RWPE2 (cell line): ENCODE measurements at regions not wholly inside any gene's neighbourhood (a gene's known extent, or its start where the extent isn't known, plus 50 kb on each side); places are given as distances from the start of the nearest gene placed in this dataset.

Experiments
- ATAC-seq: fragments of 200-7000 bp; cut with Tn5 transposase; 3 replicates; pipeline ENCODE4 v1.9.1; 2021; ENCODE audit warnings: low read depth
- DNase-seq: peaks from one replicate; pipeline ENCODE4 v3.0.0-alpha.2; 2020; ENCODE audit warnings: low spot score
- H3K27ac ChIP-seq: fragments of 450-650 bp; 2 replicates; pipeline ENCODE4 v1.5.1; 2017; ENCODE audit warnings: mild to moderate bottlenecking; ENCODE audit not compliant: poor library complexity, severe bottlenecking
- H3K27me3 ChIP-seq: fragments of 250-450 bp; sonication (Bioruptor Pico); 2 replicates; pipeline ENCODE4 v1.5.1; 2021; ENCODE audit warnings: mild to moderate bottlenecking, moderate library complexity; ENCODE audit not compliant: insufficient read depth, poor library complexity, severe bottlenecking
- H3K36me3 ChIP-seq: fragments of 250-450 bp; sonication (Bioruptor Pico); 2 replicates; pipeline ENCODE4 v1.5.1; 2020; ENCODE audit warnings: low read depth, mild to moderate bottlenecking, moderate library complexity
- H3K4me1 ChIP-seq: fragments of 250-450 bp; sonication (Bioruptor Pico); 2 replicates; pipeline ENCODE4 v1.5.1; 2021; ENCODE audit warnings: mild to moderate bottlenecking, moderate library complexity; ENCODE audit not compliant: insufficient read depth, poor library complexity, severe bottlenecking
- H3K4me3 ChIP-seq: fragments of 250-450 bp; sonication (Bioruptor Pico); 2 replicates; pipeline ENCODE4 v1.5.1; 2021; ENCODE audit warnings: mild to moderate bottlenecking, moderate library complexity; ENCODE audit not compliant: severe bottlenecking
- H3K9me3 ChIP-seq: fragments of 250-450 bp; sonication (Bioruptor Pico); 2 replicates; pipeline ENCODE4 v1.5.1; 2021; ENCODE audit warnings: mild to moderate bottlenecking, moderate library complexity; ENCODE audit not compliant: severe bottlenecking
- CTCF ChIP-seq: fragments of 450-650 bp; IDR thresholded peaks from one replicate; pipeline ENCODE4 v1.5.1; 2017; ENCODE audit warnings: mild to moderate bottlenecking, moderate library complexity; ENCODE audit not compliant: poor library complexity, severe bottlenecking

GRCh38 chr10:84789026-84789425, 460.6 kb downstream of the CCSER2 start:
- no peaks in the 10 kb centered on the region for H3K4me1 ChIP-seq
- DNase-seq, result no peak
- no peaks in the 10 kb centered on the region for H3K36me3 ChIP-seq
- no peak for TF ChIP-seq CTCF
- no peak overlapping the region for H3K27ac ChIP-seq
- no peak overlapping the region for H3K4me3 ChIP-seq
- no peaks in the 10 kb centered on the region for H3K27me3 ChIP-seq
- ATAC-seq, result no peak
- no peaks in the 10 kb centered on the region for H3K9me3 ChIP-seq

GRCh38 chr10:84798312-84798711, 469.9 kb downstream of the CCSER2 start:
- TF ChIP-seq CTCF, result no peak

DNA sequence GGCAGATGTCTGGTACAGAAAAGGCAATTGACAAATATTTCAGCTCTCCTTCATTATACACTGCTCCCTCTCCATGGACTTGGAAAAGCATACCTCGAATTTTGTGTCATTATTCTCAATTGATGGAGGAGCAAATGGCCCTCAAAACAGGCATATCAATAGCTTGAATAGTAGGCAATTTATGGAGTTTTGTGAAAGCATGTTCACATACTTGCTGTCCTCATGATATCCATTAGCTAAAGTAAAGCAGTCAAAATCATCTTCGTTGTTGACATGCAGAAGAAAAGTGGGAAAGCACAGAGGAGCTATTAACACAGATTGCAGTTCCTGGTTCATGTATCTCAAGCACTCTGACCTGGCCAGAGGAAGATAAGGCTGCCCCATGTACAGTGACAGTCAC, 472.8 kb downstream of the CCSER2 start:
- DNase-seq (no peak), ATAC-seq (no peak)
- no peak overlapping the region for H3K27ac ChIP-seq
- H3K27me3 ChIP-seq, result no peaks in the 10 kb centered on the region
- H3K36me3 ChIP-seq, result no peaks in the 10 kb centered on the region
- H3K4me1 ChIP-seq, result no peaks in the 10 kb centered on the region
- no peak for TF ChIP-seq CTCF
- no peak overlapping the region for H3K4me3 ChIP-seq
- no peaks in the 10 kb centered on the region for H3K9me3 ChIP-seq

More at GRCh38 chr10:84798312-84798711, 469.9 kb downstream of the CCSER2 start:
- Histone ChIP-seq H3K27ac (no peak overlapping the region), H3K4me1 (no peaks in the 10 kb centered on the region), H3K9me3 (no peaks in the 10 kb centered on the region), H3K36me3 (no peaks in the 10 kb centered on the region), H3K4me3 (no peak overlapping the region), H3K27me3 (no peaks in the 10 kb centered on the region)
- no peak for ATAC-seq
- DNase-seq, result no peak

GRCh38 chr10:84801916-84802315, 473.5 kb downstream of the CCSER2 start:
- no peaks in the 10 kb centered on the region for H3K9me3 ChIP-seq
- H3K27me3 ChIP-seq, result no peaks in the 10 kb centered on the region
- H3K4me1 ChIP-seq, result no peaks in the 10 kb centered on the region
- no peak for DNase-seq
- no peak for ATAC-seq
- H3K36me3 ChIP-seq, result no peaks in the 10 kb centered on the region
- no peak overlapping the region for H3K4me3 ChIP-seq
- H3K27ac ChIP-seq, result no peak overlapping the region
- TF ChIP-seq CTCF, result no peak

DNA sequence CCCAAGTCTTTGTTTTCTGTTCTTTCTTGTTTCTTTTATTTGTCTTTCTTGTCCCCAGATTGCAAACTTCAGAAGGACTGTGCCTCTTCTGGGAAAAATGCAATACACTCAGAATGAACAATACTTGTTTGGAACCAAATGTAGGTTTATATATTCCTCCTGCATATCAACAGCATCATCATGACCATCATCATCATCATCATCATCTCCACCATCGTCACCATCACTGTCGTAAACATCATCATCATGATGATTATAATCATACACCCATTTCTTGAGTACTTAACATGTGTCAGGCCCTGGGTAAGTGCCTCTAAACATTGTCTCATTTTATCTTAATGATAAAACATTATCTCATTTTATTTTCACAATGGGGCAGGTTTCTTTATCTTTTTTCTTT, 476.8 kb downstream of the CCSER2 start:
- Histone ChIP-seq H3K9me3 (no peaks in the 10 kb centered on the region), H3K36me3 (no peaks in the 10 kb centered on the region), H3K4me1 (no peaks in the 10 kb centered on the region), H3K4me3 (no peak overlapping the region), H3K27me3 (no peaks in the 10 kb centered on the region), H3K27ac (no peak overlapping the region)
- no peak for DNase-seq
- no peak for ATAC-seq
- no peak for TF ChIP-seq CTCF
